ENCODE measurements at regions not wholly inside any gene's neighbourhood (a gene's known extent, or its start where the extent isn't known, plus 50 kb on each side); places are given as distances from the start of the nearest gene placed in this dataset.

- no peak for TF ChIP-seq CTCF (conservative IDR thresholded peaks at IDR 0.05; ENCODE audit: low read length)
- DNase-seq (ENCODE audit: low read depth) = no peak
- H3K4me3 ChIP-seq (ENCODE audit: low read length) = no peak overlapping the region
Measured at GRCh38 chr7:140269004-140269638, 92.3 kb upstream of the KDM7A start.

DNA sequence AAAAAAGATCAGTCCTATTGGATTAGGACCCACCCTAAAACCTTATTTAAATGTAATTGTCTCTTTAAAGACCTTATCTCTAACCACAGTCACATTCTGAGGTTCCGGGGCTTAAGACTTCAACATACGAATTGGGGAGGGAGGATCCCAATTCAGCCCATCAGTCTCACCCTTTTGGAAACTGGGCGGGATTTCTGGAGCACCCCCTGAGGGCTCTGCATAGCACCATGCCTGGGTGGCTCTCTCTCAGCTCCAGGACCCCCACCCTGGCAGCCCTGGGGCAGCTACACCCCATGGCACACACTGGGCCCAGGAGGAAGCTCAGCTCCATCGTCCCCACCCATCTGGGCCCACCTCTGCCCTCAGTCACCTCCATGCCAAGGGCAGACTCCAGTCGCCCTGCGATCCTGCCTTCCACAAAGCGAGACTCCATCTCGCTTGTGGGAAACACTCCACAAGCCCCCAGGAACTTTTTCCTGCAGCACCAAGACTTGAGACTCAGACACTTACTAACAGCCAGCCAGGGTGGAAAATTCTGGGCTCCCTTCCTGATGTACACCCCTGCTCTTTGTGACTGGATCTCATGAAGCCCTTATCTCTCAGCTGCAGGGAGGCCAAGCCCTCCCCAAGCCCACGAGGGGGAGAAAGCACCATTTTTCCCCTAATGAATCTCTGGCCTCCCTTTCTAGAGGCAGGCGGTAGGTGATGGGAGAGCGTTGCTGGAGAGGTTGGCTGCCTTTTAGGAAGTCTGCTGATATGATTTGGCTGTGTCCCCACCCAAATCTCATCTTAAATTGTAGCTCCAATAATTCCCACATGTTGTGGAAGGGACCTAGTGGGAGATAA, 90.8 kb upstream of the KDM7A start:
- no peak for DNase-seq (ENCODE audit: low read depth)
- no peak for TF ChIP-seq CTCF (conservative IDR thresholded peaks at IDR 0.05; ENCODE audit: low read length)
- H3K4me3 ChIP-seq (ENCODE audit: low read length) = no peak overlapping the region

DNA sequence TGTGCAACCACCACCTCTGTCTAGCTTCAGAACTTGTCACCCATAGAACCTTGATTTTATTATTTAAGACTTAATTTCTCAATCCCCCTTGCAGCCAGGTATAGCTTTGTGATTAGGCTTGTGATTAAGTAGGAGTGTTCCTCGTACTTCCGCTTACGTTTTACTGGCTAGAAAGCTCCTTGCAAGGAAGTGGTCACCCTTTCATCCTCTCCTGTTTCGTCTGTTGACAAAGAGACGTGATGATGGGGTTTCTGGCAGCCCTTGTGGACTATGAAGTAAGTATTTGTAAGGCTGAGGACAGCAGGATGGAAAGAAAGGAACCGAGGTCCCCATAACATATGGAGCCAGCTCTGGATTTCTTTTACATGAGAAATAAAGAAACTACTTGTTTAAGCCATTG, 86.5 kb upstream of the KDM7A start:
- no peak for DNase-seq (ENCODE audit: low read depth)
- H3K4me3 ChIP-seq (ENCODE audit: low read length) = no peak overlapping the region
- no peak for TF ChIP-seq CTCF (conservative IDR thresholded peaks at IDR 0.05; ENCODE audit: low read length)

DNA sequence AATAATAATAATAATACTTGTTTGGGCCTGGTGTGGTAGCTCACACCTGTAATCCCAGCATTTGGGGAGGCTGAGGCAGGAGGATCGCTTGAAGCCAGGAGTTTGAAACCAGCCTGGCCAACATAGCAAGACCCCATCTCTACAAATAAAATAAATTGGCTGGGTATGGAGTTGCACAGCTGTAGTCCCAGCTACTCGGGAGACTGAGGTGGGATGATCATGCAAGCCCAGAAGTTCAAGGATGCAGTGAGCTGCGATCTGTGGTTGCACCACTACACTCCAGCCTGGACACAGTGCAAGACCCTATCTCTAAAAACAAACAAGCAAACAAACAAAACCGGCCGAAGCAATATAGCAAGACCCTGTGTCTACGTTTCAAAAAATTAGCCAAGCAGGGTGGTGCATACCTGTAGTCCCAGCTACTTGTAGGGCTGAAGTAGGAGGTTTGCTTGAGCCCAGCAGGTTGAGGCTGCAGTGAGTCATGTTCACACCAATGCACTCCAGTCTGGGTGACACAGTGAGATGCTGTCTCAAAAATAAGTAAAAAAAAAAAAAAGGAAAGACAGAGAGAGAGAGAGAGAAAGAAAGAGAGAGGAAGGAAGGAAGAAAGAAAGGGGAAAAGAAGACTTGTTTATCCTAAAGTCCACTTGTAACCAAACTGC, 85.6 kb upstream of the KDM7A start:
- TF ChIP-seq CTCF (conservative IDR thresholded peaks at IDR 0.05; ENCODE audit: low read length) = no peak
- H3K4me3 ChIP-seq (ENCODE audit: low read length) = no peak overlapping the region
- no peak for DNase-seq (ENCODE audit: low read depth)

GRCh38 chr7:140261522-140261921, 84.7 kb upstream of the KDM7A start:
- no peak for DNase-seq (ENCODE audit: low read depth)
- TF ChIP-seq CTCF (conservative IDR thresholded peaks at IDR 0.05; ENCODE audit: low read length) = no peak
- H3K4me3 ChIP-seq (ENCODE audit: low read length) = no peak overlapping the region

GRCh38 chr7:140261105-140261486, 84.3 kb upstream of the KDM7A start:
- no peak overlapping the region for H3K4me3 ChIP-seq (ENCODE audit: low read length)
- no peak for TF ChIP-seq CTCF (conservative IDR thresholded peaks at IDR 0.05; ENCODE audit: low read length)
- DNase-seq (ENCODE audit: low read depth) = no peak

Measured in AG10803 (cell line).